RWPE1 (cell line): ENCODE measurements at regions not wholly inside any gene's neighbourhood (a gene's known extent, or its start where the extent isn't known, plus 50 kb on each side); places are given as distances from the start of the nearest gene placed in this dataset.
"Not testable (repeated sequence)": the region's sequence is repeated elsewhere in the genome, so short reads cannot be mapped to it uniquely, and the experiment has no call there.

Experiments used
- CTCF ChIA-PET: fragments of 350-600 bp; sonication (Branson Sonifier 250); formaldehyde crosslinking; extraction: SDS; loops from one replicate; lab custom pipeline; 2021; lab: Yijun Ruan, JAX
- POLR2A ChIA-PET: fragments of 400-600 bp; formaldehyde crosslinking; extraction: SDS; loops from one replicate; lab custom pipeline; 2020; ENCODE audit warnings: antibody characterized with exemption; ENCODE audit not compliant: low non-redundant PET; lab: Yijun Ruan, JAX
- DNase-seq: peaks from one replicate; pipeline ENCODE4 v3.0.0; 2012; ENCODE audit warnings: low spot score
- H3K27ac ChIP-seq: fragments of 450-650 bp; 2 replicates; pipeline ENCODE4 v1.5.1; 2017
- CTCF ChIP-seq: fragments of 450-650 bp; conservative IDR thresholded peaks from 2 replicates; pipeline ENCODE4 v1.5.1; 2017; ENCODE audit warnings: low read depth, mild to moderate bottlenecking

GRCh38 chr5:111930449-111930848 lies 173.5 kb upstream of the NREP start:
- POLR2A ChIA-PET, result no interaction called here
- CTCF ChIA-PET, result interaction anchor here (1.1 to 1.3 kb wide), 2 partner anchors 10 to 399 kb away, joined by 3 to 4 read pairs; no protein-coding TSS in a partner anchor
- no peak for TF ChIP-seq CTCF
- DNase-seq, result no peak
- H3K27ac ChIP-seq, result no peak overlapping the region

GRCh38 chr5:111929867-111930266 lies 172.9 kb upstream of the NREP start:
- H3K27ac ChIP-seq, result no peak overlapping the region
- ChIA-PET POLR2A (no interaction called here), CTCF (interaction anchor here (1.1 to 1.3 kb wide), 2 partner anchors 9 to 398 kb away, joined by 3 to 4 read pairs; no protein-coding TSS in a partner anchor)
- TF ChIP-seq CTCF, result no peak
- peak; percentile 87 for DNase-seq

- no peak for DNase-seq
- H3K27ac ChIP-seq, result no peak overlapping the region
- ChIA-PET CTCF (no interaction called here), POLR2A (no interaction called here)
- TF ChIP-seq CTCF, result no peak
Measured at GRCh38 chr5:111929261-111929660, 172.3 kb upstream of the NREP start.

GRCh38 chr5:111928511-111928910 lies 171.5 kb upstream of the NREP start:
- ChIA-PET CTCF (interaction anchor here (0.6 kb wide), 2 partner anchors 55 to 912 kb away, joined by 3 read pairs; no protein-coding TSS in a partner anchor), POLR2A (no interaction called here)
- TF ChIP-seq CTCF, result no peak
- no peak for DNase-seq
- H3K27ac ChIP-seq, result no peak overlapping the region

- DNase-seq, result no peak
- H3K27ac ChIP-seq, result no peak overlapping the region
- ChIA-PET POLR2A (no interaction called here), CTCF (interaction anchor here (0.6 to 0.7 kb wide), 2 partner anchors 396 to 704 kb away, joined by 3 read pairs; no protein-coding TSS in a partner anchor)
- no peak for TF ChIP-seq CTCF
Measured at GRCh38 chr5:111927191-111927590, 170.2 kb upstream of the NREP start.

- H3K27ac ChIP-seq, result no peak overlapping the region
- ChIA-PET POLR2A (no interaction called here), CTCF (no interaction called here)
- TF ChIP-seq CTCF, result no peak
- DNase-seq, result no peak
Measured at GRCh38 chr5:111926026-111926425, 169.0 kb upstream of the NREP start.

- DNase-seq, result no peak
- TF ChIP-seq CTCF, result no peak
- ChIA-PET CTCF (interaction anchor here (0.6 kb wide), 1 partner anchor 204 kb away, joined by 3 read pairs; no protein-coding TSS in a partner anchor), POLR2A (no interaction called here)
- no peak overlapping the region for H3K27ac ChIP-seq
Measured at GRCh38 chr5:111922344-111922743, 165.3 kb upstream of the NREP start.

- POLR2A ChIA-PET, H3K27ac ChIP-seq, DNase-seq: not testable (repeated sequence)
- CTCF ChIA-PET, result interaction anchor here (0.6 kb wide), 1 partner anchor 204 kb away, joined by 3 read pairs; no protein-coding TSS in a partner anchor
Measured at GRCh38 chr5:111921691-111922090, 164.7 kb upstream of the NREP start.
